ENCODE measurements at regions not wholly inside any gene's neighbourhood (a gene's known extent, or its start where the extent isn't known, plus 50 kb on each side); places are given as distances from the start of the nearest gene placed in this dataset.

DNA sequence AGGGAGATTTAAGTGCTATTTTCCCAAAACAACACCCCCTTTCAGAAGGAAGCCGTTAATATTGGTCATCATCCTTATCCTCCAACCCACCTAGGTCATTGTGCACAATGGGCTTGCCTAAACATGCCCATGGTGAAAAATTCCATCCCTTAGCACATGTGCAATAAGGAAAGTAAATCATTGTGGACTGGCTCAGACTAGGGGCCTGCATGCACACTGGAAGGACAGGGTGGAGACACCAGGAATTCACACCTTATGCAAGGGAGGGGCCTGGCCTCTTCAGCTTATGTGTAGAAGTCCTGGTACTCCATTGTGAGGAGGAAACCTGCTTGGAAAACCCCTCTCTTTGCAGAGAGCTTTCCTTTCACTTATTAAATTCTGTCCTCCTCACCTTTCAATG lies 311.4 kb upstream of the NDST4 start:
- intact Hi-C loops (cut with DNase I): no loop called here
- no peak overlapping the region for H3K4me3 ChIP-seq
- peaks cover 0 to 4% (median under 1%) of the 10 kb centered on the region in 4 donors for H3K9me3 ChIP-seq
- no peak for DNase-seq (ENCODE audit: extremely low spot score)
- H3K4me1 ChIP-seq: no peaks in the 10 kb centered on the region
- TF ChIP-seq, protein P1, sequence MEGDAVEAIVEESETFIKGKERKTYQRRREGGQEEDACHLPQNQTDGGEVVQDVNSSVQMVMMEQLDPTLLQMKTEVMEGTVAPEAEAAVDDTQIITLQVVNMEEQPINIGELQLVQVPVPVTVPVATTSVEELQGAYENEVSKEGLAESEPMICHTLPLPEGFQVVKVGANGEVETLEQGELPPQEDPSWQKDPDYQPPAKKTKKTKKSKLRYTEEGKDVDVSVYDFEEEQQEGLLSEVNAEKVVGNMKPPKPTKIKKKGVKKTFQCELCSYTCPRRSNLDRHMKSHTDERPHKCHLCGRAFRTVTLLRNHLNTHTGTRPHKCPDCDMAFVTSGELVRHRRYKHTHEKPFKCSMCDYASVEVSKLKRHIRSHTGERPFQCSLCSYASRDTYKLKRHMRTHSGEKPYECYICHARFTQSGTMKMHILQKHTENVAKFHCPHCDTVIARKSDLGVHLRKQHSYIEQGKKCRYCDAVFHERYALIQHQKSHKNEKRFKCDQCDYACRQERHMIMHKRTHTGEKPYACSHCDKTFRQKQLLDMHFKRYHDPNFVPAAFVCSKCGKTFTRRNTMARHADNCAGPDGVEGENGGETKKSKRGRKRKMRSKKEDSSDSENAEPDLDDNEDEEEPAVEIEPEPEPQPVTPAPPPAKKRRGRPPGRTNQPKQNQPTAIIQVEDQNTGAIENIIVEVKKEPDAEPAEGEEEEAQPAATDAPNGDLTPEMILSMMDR (IDR thresholded peaks at IDR 0.05): no peak
- no peak for TF ChIP-seq POLR2AphosphoS5 (IDR thresholded peaks at IDR 0.05)
- no peak for TF ChIP-seq EP300 (IDR thresholded peaks at IDR 0.05)
- TF ChIP-seq POLR2A (IDR thresholded peaks at IDR 0.05; ENCODE audit: low read depth): no peak
- 71% methylated on average over 1 of the region's 1 CpG for WGBS
- H3K36me3 ChIP-seq: no peaks in the 10 kb centered on the region
- no peaks in the 10 kb centered on the region for H3K27me3 ChIP-seq
- no peak overlapping the region for H3K27ac ChIP-seq (replicated peaks in 1 of 4)

DNA sequence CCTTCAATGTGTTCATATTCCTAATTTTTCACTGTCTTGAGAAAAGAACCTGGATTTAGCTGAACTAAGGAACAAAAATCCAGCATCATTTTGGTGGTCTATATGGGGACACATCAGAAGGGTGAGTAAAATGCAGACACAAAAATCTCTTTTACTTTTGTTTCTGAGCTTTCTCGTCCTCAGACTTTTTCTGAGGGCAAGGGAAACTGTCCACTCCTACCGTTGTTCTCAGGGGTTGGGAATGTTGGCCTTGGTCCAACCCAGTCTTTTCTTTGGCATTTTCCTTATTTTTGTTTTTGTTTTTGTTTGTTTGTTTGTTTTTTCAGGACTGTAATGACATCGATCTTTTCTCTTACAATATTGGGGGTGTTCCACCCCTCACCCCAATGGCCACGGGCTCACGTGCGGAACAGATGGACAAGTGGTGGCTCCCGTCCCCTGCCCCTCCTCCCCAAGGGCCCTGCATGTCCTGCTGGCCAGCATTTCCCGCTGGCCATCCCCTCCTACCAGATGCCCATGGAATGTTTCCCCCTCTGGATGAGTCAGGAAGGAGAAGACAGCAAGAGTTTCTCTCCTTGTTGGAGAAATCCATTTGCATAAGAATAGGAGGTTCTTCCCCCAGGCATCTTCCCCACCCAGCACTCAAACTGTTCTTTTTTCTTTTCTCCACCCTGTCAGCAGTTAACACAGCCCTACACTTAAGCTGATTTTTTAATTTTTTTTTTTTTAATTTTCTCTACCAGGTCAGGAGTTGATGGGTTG lies 305.4 kb upstream of the NDST4 start:
- H3K27me3 ChIP-seq: no peaks in the 10 kb centered on the region
- WGBS: 86% methylated on average over 8 of the region's 8 CpGs
- no peak for DNase-seq (ENCODE audit: extremely low spot score)
- H3K9me3 ChIP-seq: peaks cover 0 to 11% (median 3%) of the 10 kb centered on the region in 4 donors
- TF ChIP-seq, protein P1 (IDR thresholded peaks at IDR 0.05): no peak
- TF ChIP-seq EP300 (IDR thresholded peaks at IDR 0.05): no peak
- no peaks in the 10 kb centered on the region for H3K4me1 ChIP-seq
- H3K27ac ChIP-seq (replicated peaks in 1 of 4): no peak overlapping the region
- no peak overlapping the region for H3K4me3 ChIP-seq
- H3K36me3 ChIP-seq: no peaks in the 10 kb centered on the region
- intact Hi-C loops (cut with DNase I): no loop called here

DNA sequence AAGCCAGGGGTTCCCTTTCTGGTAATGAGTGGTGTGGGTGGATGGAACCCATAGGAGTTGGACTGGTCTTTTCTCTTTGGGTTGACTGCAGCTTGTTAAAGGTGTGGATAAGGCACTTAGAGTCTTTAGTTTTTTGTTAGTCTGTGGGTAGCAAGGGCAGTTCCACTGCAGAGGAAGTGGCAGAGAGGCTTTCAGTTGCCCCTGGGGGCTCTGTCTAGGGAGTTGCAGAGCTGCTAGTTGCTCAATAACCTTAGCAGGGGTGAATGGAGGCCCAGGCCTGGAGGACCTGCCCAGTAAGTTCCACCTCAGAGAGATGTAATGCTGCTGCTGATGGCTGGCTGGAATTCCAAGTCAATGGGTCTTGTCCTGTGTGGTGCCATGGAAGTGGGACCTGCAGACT lies 282.6 kb upstream of the NDST4 start:
- H3K36me3 ChIP-seq: no peaks in the 10 kb centered on the region
- H3K27me3 ChIP-seq: no peaks in the 10 kb centered on the region
- intact Hi-C loops (cut with DNase I): no loop called here
- no peak overlapping the region for H3K27ac ChIP-seq (replicated peaks in 1 of 4)
- DNase-seq (ENCODE audit: extremely low spot score): no peak
- H3K9me3 ChIP-seq: peaks cover 0 to 22% (median 9%) of the 10 kb centered on the region in 4 donors
- H3K4me3 ChIP-seq: no peak overlapping the region
- H3K4me1 ChIP-seq: no peaks in the 10 kb centered on the region
- no peak for TF ChIP-seq POLR2A (IDR thresholded peaks at IDR 0.05; ENCODE audit: low read depth)
- TF ChIP-seq, protein P1 (IDR thresholded peaks at IDR 0.05): no peak
- no peak for TF ChIP-seq EP300 (IDR thresholded peaks at IDR 0.05)
- no peak for TF ChIP-seq POLR2AphosphoS5 (IDR thresholded peaks at IDR 0.05)

DNA sequence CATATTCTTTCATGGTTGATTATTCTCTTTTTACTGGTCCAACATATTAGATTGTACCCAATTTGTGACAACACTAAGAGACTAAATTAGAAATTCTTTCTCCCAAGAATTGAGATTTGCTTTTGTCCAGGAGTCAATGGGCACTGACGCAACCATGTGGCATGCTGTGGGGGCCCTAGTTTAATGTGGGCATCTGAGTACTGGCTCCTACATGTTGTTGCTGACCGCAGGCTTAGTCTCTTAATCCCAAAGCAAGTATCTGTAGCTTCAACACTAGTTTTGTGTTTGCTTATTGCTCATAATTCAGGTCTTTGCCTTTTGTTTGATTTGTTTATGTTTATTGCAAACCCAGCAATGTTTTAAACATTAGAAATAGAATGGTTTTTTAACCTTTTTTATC lies 263.4 kb upstream of the NDST4 start:
- H3K36me3 ChIP-seq: no peaks in the 10 kb centered on the region
- no peak overlapping the region for H3K4me3 ChIP-seq
- intact Hi-C loops (cut with DNase I): no loop called here
- no peak for DNase-seq (ENCODE audit: extremely low spot score)
- H3K27me3 ChIP-seq: no peaks in the 10 kb centered on the region
- H3K4me1 ChIP-seq: no peaks in the 10 kb centered on the region
- no peak for TF ChIP-seq POLR2AphosphoS5 (IDR thresholded peaks at IDR 0.05)
- TF ChIP-seq EP300 (IDR thresholded peaks at IDR 0.05): no peak
- TF ChIP-seq, protein P1 (IDR thresholded peaks at IDR 0.05): no peak
- TF ChIP-seq POLR2A (IDR thresholded peaks at IDR 0.05; ENCODE audit: low read depth): no peak
- H3K27ac ChIP-seq (replicated peaks in 1 of 4): no peak overlapping the region
- 93% methylated on average over 2 of the region's 2 CpGs for WGBS
- no peaks in the 10 kb centered on the region for H3K9me3 ChIP-seq

DNA sequence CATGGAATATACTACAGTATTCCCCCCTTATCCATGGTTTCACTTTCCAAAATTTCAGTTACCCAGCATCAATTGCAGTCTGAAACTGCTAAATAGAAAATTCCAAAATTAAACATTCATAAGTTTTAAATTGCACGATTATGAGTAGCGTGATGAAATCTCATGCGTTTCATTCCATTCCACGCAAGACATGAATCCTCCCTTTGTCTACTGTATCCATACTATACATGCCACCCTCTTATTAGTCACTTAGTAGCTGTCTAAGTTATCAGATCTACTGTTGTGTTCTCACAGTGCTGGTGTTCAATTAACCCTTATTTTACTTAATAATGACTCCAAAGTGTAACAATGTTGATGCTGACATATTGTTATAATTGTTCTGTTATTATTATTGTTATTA lies 261.2 kb upstream of the NDST4 start:
- no peak for DNase-seq (ENCODE audit: extremely low spot score)
- Histone ChIP-seq H3K27me3 (no peaks in the 10 kb centered on the region), H3K4me1 (no peaks in the 10 kb centered on the region), H3K9me3 (no peaks in the 10 kb centered on the region), H3K27ac (replicated peaks in 1 of 4) (no peak overlapping the region), H3K4me3 (no peak overlapping the region), H3K36me3 (no peaks in the 10 kb centered on the region)
- intact Hi-C loops (cut with DNase I): no loop called here
- TF ChIP-seq POLR2AphosphoS5 (IDR thresholded peaks at IDR 0.05) (no peak), EP300 (IDR thresholded peaks at IDR 0.05) (no peak), POLR2A (IDR thresholded peaks at IDR 0.05; ENCODE audit: low read depth) (no peak)
- TF ChIP-seq, protein P1 (IDR thresholded peaks at IDR 0.05): no peak
- WGBS: 96% methylated on average over 4 of the region's 4 CpGs

Measured in esophagus muscularis mucosa (tissue), 4 donors.